Smooth muscle cell (in vitro differentiated cells): ENCODE measurements at regions not wholly inside any gene's neighbourhood (a gene's known extent, or its start where the extent isn't known, plus 50 kb on each side); places are given as distances from the start of the nearest gene placed in this dataset.

Experiments used
- DNase-seq: peaks from one replicate; lab custom pipeline; 2025; ENCODE audit not compliant: unreplicated experiment; lab: John Stamatoyannopoulos, UW
- H2AFZ ChIP-seq: fragments of 200-600 bp; sonication (generic); 2 replicates; pipeline ENCODE4 v1.6.0; 2016; ENCODE audit warnings: antibody characterized with exemption, low read depth, mild to moderate bottlenecking
- H3F3A ChIP-seq: fragments of 200-600 bp; sonication (generic); 2 replicates; pipeline ENCODE4 v1.6.0; 2017; ENCODE audit warnings: antibody characterized with exemption, low read depth
- H3K27ac ChIP-seq: fragments of 200-600 bp; sonication (generic); 2 replicates; pipeline ENCODE4 v1.5.1; 2016; ENCODE audit warnings: low read depth, mild to moderate bottlenecking
- H3K27me3 ChIP-seq: fragments of 200-600 bp; sonication (generic); 2 replicates; pipeline ENCODE4 v1.6.1; 2016; ENCODE audit warnings: low read depth, mild to moderate bottlenecking
- H3K36me3 ChIP-seq: fragments of 200-600 bp; sonication (generic); 2 replicates; pipeline ENCODE4 v1.5.1; 2016; ENCODE audit warnings: low read depth
- H3K4me1 ChIP-seq: fragments of 200-600 bp; sonication (generic); 2 replicates; pipeline ENCODE4 v1.5.1; 2016; ENCODE audit warnings: low read depth
- H3K4me2 ChIP-seq: fragments of 200-600 bp; sonication (generic); 2 replicates; pipeline ENCODE4 v1.6.0; 2016; ENCODE audit warnings: mild to moderate bottlenecking
- H3K4me3 ChIP-seq: fragments of 200-600 bp; sonication (generic); 2 replicates; pipeline ENCODE4 v1.5.1; 2016; ENCODE audit warnings: mild to moderate bottlenecking
- H3K79me2 ChIP-seq: fragments of 200-600 bp; sonication (generic); 2 replicates; pipeline ENCODE4 v1.6.0; 2016; ENCODE audit warnings: low read depth, mild to moderate bottlenecking
- H3K9ac ChIP-seq: fragments of 200-600 bp; sonication (generic); 2 replicates; pipeline ENCODE4 v1.6.0; 2016; ENCODE audit warnings: low read depth
- H3K9me3 ChIP-seq: fragments of 200-600 bp; sonication (generic); replicated peaks from 2 replicates; pipeline ENCODE4 v1.5.1; 2016; ENCODE audit warnings: low read depth
- H4K20me1 ChIP-seq: fragments of 200-600 bp; sonication (generic); 2 replicates; pipeline ENCODE4 v1.6.0; 2016; ENCODE audit warnings: low read depth
- CTCF ChIP-seq: fragments of 200-600 bp; sonication (generic); IDR thresholded peaks from 2 replicates; pipeline ENCODE4 v1.5.1; 2017; ENCODE audit warnings: borderline replicate concordance, mild to moderate bottlenecking, antibody characterized with exemption; ENCODE audit not compliant: insufficient read depth, poor library complexity, severe bottlenecking
- WGBS: methylation state at CpG from one replicate; pipeline ENCODE4 v1.1.7; 2016; ENCODE audit warnings: low lambda C conversion rate; 5-methylcytosine and 5-hydroxymethylcytosine counted together

DNA sequence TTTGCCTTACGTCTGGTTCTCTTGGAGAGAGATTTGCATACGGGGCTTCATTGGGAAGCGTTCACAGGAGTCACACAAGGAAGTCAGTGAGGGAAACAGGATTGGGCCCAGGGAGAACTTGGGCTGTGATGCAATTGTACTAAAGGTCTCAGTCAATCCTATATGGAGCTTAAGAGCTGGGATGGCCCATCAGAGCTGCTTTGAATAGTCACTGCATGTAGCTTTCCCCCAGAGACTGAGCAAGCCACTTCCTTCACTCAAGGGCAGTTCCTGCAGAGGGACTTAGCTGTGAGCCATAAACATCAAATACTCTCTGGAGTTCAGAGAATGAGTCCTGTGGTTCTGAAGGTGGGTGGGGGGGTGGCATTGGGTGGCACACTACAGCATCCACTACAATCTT is 605.4 kb downstream of the MED13L start:
- TF ChIP-seq CTCF: no peak
- Histone ChIP-seq H3K4me1 (peaks cover 6% of the 10 kb centered on the region), H3K27ac (no peak overlapping the region), H3F3A (no peaks in the 10 kb centered on the region), H4K20me1 (no peaks in the 10 kb centered on the region), H3K4me2 (no peak overlapping the region), H2AFZ (no peak overlapping the region), H3K79me2 (no peaks in the 10 kb centered on the region), H3K9me3 (no peaks in the 10 kb centered on the region), H3K4me3 (no peak overlapping the region), H3K27me3 (peaks cover 4% of the 10 kb centered on the region), H3K36me3 (no peaks in the 10 kb centered on the region), H3K9ac (no peak overlapping the region)
- whole genome bisulfite sequencing: 79% methylated on average over 3 of the region's 3 CpGs
- DNase-seq: no peak

- DNase-seq: no peak
- H3K9me3 ChIP-seq: no peaks in the 10 kb centered on the region
- H3F3A ChIP-seq: no peaks in the 10 kb centered on the region
- H3K27ac ChIP-seq: no peak overlapping the region
- peaks cover 17% of the 10 kb centered on the region for H3K4me1 ChIP-seq
- no peak overlapping the region for H3K9ac ChIP-seq
- H4K20me1 ChIP-seq: no peaks in the 10 kb centered on the region
- no peak overlapping the region for H3K4me3 ChIP-seq
- H2AFZ ChIP-seq: no peak overlapping the region
- no peaks in the 10 kb centered on the region for H3K36me3 ChIP-seq
- no peak for TF ChIP-seq CTCF
- no peaks in the 10 kb centered on the region for H3K79me2 ChIP-seq
- WGBS: 86% methylated on average over 5 of the region's 5 CpGs
- no peak overlapping the region for H3K4me2 ChIP-seq
- H3K27me3 ChIP-seq: peaks cover 4% of the 10 kb centered on the region
Measured at GRCh38 chr12:115670869-115671268, 606.6 kb downstream of the MED13L start.

GRCh38 chr12:115667116-115667515 is 610.4 kb downstream of the MED13L start:
- Histone ChIP-seq H3K9ac (no peak overlapping the region), H2AFZ (peak overlapping the region; percentile 13), H3K9me3 (no peaks in the 10 kb centered on the region), H3F3A (no peaks in the 10 kb centered on the region), H3K27me3 (peaks cover 4% of the 10 kb centered on the region), H3K4me2 (no peak overlapping the region), H3K4me1 (peaks cover 17% of the 10 kb centered on the region), H4K20me1 (no peaks in the 10 kb centered on the region), H3K36me3 (no peaks in the 10 kb centered on the region), H3K4me3 (no peak overlapping the region), H3K27ac (no peak overlapping the region), H3K79me2 (no peaks in the 10 kb centered on the region)
- WGBS: 13% methylated on average over 1 of the region's 1 CpG
- no peak for TF ChIP-seq CTCF
- no peak for DNase-seq

GRCh38 chr12:115666168-115666567 is 611.3 kb downstream of the MED13L start:
- H3K4me2 ChIP-seq: no peak overlapping the region
- H3K36me3 ChIP-seq: no peaks in the 10 kb centered on the region
- no peaks in the 10 kb centered on the region for H3K9me3 ChIP-seq
- no peak for DNase-seq
- TF ChIP-seq CTCF: no peak
- H3K9ac ChIP-seq: no peak overlapping the region
- H2AFZ ChIP-seq: no peak overlapping the region
- no peaks in the 10 kb centered on the region for H4K20me1 ChIP-seq
- H3K27me3 ChIP-seq: peaks cover 4% of the 10 kb centered on the region
- peaks cover 17% of the 10 kb centered on the region for H3K4me1 ChIP-seq
- no peaks in the 10 kb centered on the region for H3K79me2 ChIP-seq
- no peaks in the 10 kb centered on the region for H3F3A ChIP-seq
- H3K27ac ChIP-seq: no peak overlapping the region
- H3K4me3 ChIP-seq: no peak overlapping the region
